GM21360 (cell line): ENCODE measurements at regions not wholly inside any gene's neighbourhood (a gene's known extent, or its start where the extent isn't known, plus 50 kb on each side); places are given as distances from the start of the nearest gene placed in this dataset.

Experiments
- ATAC-seq: cut with Tn5 transposase; IDR thresholded peaks from one replicate; pipeline ENCODE4 v1.9.1; 2021; ENCODE audit warnings: mild to moderate bottlenecking, moderate library complexity; ENCODE audit not compliant: unreplicated experiment

GRCh38 chr2:191512874-191513273 is 165.1 kb upstream of the NABP1 start:
- ATAC-seq, result no peak

GRCh38 chr2:191514613-191515012 is 163.3 kb upstream of the NABP1 start:
- ATAC-seq, result no peak

- no peak for ATAC-seq
Observed at GRCh38 chr2:191515551-191515950, 162.4 kb upstream of the NABP1 start.

- no peak for ATAC-seq
Observed at GRCh38 chr2:191516260-191516659, 161.7 kb upstream of the NABP1 start.

- no peak for ATAC-seq
Observed at GRCh38 chr2:191521608-191522208, 156.2 kb upstream of the NABP1 start.

- ATAC-seq, result no peak
Observed at GRCh38 chr2:191522478-191523120, 155.3 kb upstream of the NABP1 start.

- ATAC-seq, result no peak
Observed at GRCh38 chr2:191526091-191526490, 151.8 kb upstream of the NABP1 start.

- no peak for ATAC-seq
Observed at GRCh38 chr2:191526536-191526935, 151.4 kb upstream of the NABP1 start.

GRCh38 chr2:191526953-191527556 is 150.9 kb upstream of the NABP1 start:
- ATAC-seq, result no peak

GRCh38 chr2:191530618-191531017 is 147.3 kb upstream of the NABP1 start:
- ATAC-seq, result no peak

- no peak for ATAC-seq
Observed at GRCh38 chr2:191533693-191534180, 144.2 kb upstream of the NABP1 start.

GRCh38 chr2:191537921-191538320 is 140.0 kb upstream of the NABP1 start:
- ATAC-seq, result no peak

- no peak for ATAC-seq
Observed at GRCh38 chr2:191538334-191538903, 139.5 kb upstream of the NABP1 start.

GRCh38 chr2:191539068-191539467 is 138.9 kb upstream of the NABP1 start:
- ATAC-seq, result no peak

- ATAC-seq, result no peak
Observed at GRCh38 chr2:191540681-191541080, 137.3 kb upstream of the NABP1 start.

- no peak for ATAC-seq
Observed at GRCh38 chr2:191543708-191544107, 134.2 kb upstream of the NABP1 start.

- ATAC-seq, result no peak
Observed at GRCh38 chr2:191544461-191545062, 133.4 kb upstream of the NABP1 start.

- no peak for ATAC-seq
Observed at GRCh38 chr2:191545361-191545760, 132.6 kb upstream of the NABP1 start.

- ATAC-seq, result no peak
Observed at GRCh38 chr2:191552066-191552465, 125.9 kb upstream of the NABP1 start.

GRCh38 chr2:191554240-191554639 is 123.7 kb upstream of the NABP1 start:
- no peak for ATAC-seq

GRCh38 chr2:191555092-191555742 is 122.7 kb upstream of the NABP1 start:
- ATAC-seq, result peak; percentile 97
